A673 (cell line): ENCODE measurements at regions not wholly inside any gene's neighbourhood (a gene's known extent, or its start where the extent isn't known, plus 50 kb on each side); places are given as distances from the start of the nearest gene placed in this dataset.

Experiments
- BruUV-seq: library from RNA; stranded (reverse); fragments of 400-500 nt; replicated peaks from 2 replicates; lab custom pipeline; 2021; lab: Mats Ljungman, UMichigan
- CTCF ChIA-PET: fragments of 300-600 bp; sonication (Branson Sonifier 250); formaldehyde crosslinking; loops from one replicate; lab custom pipeline; 2022; ENCODE audit warnings: antibody characterized with exemption; lab: Charles Lee
- POLR2A ChIA-PET: fragments of 300-600 bp; sonication (Branson Sonifier 250); formaldehyde crosslinking; loops from one replicate; lab custom pipeline; 2022; ENCODE audit warnings: antibody characterized with exemption; ENCODE audit not compliant: low non-redundant PET; lab: Charles Lee
- DNase-seq: peaks from one replicate; pipeline ENCODE4 v3.0.0-alpha.2; 2015; ENCODE audit warnings: low spot score
- H3K27ac ChIP-seq: fragments of 200-600 bp; sonication (generic); 2 replicates; pipeline ENCODE4 v1.5.1; 2016; ENCODE audit warnings: mixed run types, low read depth, mild to moderate bottlenecking, mixed read lengths, antibody characterized with exemption, low read length; ENCODE audit not compliant: poor library complexity, severe bottlenecking
- H3K27me3 ChIP-seq: fragments of 200-600 bp; sonication (generic); replicated peaks from 2 replicates; pipeline ENCODE4 v1.6.1; 2017; ENCODE audit warnings: mixed run types, low read depth, mild to moderate bottlenecking, mixed read lengths, antibody characterized with exemption, low read length; ENCODE audit not compliant: insufficient read depth, poor library complexity
- H3K36me3 ChIP-seq: fragments of 200-600 bp; sonication (generic); 2 replicates; pipeline ENCODE4 v1.6.1; 2016; ENCODE audit warnings: mixed run types, mild to moderate bottlenecking, mixed read lengths, antibody characterized with exemption, low read length; ENCODE audit not compliant: insufficient read depth, poor library complexity, severe bottlenecking
- H3K4me1 ChIP-seq: fragments of 200-600 bp; sonication (generic); 2 replicates; pipeline ENCODE4 v1.6.1; 2017; ENCODE audit warnings: mixed run types, mild to moderate bottlenecking, mixed read lengths, antibody characterized with exemption, low read length; ENCODE audit not compliant: insufficient read depth, poor library complexity, severe bottlenecking
- H3K4me3 ChIP-seq: fragments of 200-600 bp; sonication (generic); 2 replicates; pipeline ENCODE4 v1.5.1; 2016; ENCODE audit warnings: low read depth, mixed run types, mild to moderate bottlenecking, mixed read lengths, low read length; ENCODE audit not compliant: poor library complexity, severe bottlenecking
- H3K9me3 ChIP-seq: fragments of 200-600 bp; sonication (generic); 2 replicates; pipeline ENCODE4 v1.6.1; 2016; ENCODE audit warnings: mixed run types, low read depth, mild to moderate bottlenecking, mixed read lengths, antibody characterized with exemption, low read length; ENCODE audit not compliant: poor library complexity, severe bottlenecking
- EZH2 ChIP-seq: fragments of 200-600 bp; sonication (generic); IDR thresholded peaks from 2 replicates; pipeline ENCODE4 v1.6.1; 2017; ENCODE audit warnings: borderline replicate concordance, low read depth, mild to moderate bottlenecking, mixed read lengths, antibody characterized with exemption, low read length; ENCODE audit not compliant: poor library complexity, severe bottlenecking
- intact Hi-C: fragments of 100-400 bp; cut with micrococcal nuclease; formaldehyde crosslinking; loops from one replicate; pipeline ENCODE4 v1.10.0; 2022; ENCODE audit not compliant: unreplicated experiment
- TF ChIP-seq, protein P1 (sequence below): fragments of 300-800, 200-600 bp; sonication (generic); conservative IDR thresholded peaks from 2 replicates; pipeline ENCODE4 v1.5.1; 2017; ENCODE audit warnings: low read depth, mild to moderate bottlenecking, antibody characterized with exemption, low read length, moderate library complexity, mixed read lengths

DNA sequence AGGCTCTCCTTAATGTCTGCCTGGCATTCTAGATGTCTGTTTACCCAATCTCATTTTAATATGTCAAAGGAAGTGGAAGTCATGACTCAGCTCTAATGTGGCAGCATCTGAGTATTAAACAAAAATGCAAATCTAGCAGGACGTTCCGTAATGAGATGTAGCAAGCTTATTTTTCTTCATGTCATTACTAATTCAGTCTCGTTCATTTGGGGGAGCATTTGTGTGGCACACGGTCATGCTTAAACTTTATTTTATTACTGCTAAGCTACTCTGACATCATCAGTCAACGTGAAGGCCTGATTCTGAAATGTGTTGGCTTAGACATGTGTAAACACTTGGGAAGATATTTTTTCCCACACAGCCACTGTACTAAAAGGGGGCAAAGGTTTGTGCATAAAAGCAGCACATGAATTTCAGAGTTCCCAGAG lies 326.7 kb upstream of the TMPO start:
- intact Hi-C loops = no loop called here
- H3K27ac ChIP-seq = peak overlapping the region; percentile 4

DNA sequence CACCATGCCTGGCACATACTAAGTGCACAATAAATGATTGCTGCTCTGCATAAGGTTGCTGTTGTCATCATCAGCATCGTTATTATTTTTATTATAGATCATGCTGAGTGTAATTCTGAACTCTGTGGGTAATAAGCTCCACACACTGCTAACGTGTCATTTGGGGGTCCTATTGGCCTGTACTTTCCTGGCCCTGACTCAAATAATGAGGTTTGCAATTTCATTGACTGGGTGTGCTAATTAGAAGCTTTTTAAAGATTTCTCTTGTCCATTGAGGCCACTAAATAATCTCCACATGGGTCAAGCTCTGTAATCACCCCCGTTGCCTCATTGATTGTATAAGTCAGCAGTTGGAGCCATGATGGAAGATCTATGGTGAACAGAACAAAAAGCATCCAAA lies 320.8 kb upstream of the TMPO start:
- intact Hi-C loops = no loop called here
- H3K4me1 ChIP-seq = no peaks in the 10 kb centered on the region
- POLR2A ChIA-PET = no interaction called here
- H3K27me3 ChIP-seq = no peaks in the 10 kb centered on the region
- no peak overlapping the region for H3K27ac ChIP-seq
- H3K4me3 ChIP-seq = no peak overlapping the region
- no peak for DNase-seq
- no peak for TF ChIP-seq EZH2
- TF ChIP-seq, protein P1, sequence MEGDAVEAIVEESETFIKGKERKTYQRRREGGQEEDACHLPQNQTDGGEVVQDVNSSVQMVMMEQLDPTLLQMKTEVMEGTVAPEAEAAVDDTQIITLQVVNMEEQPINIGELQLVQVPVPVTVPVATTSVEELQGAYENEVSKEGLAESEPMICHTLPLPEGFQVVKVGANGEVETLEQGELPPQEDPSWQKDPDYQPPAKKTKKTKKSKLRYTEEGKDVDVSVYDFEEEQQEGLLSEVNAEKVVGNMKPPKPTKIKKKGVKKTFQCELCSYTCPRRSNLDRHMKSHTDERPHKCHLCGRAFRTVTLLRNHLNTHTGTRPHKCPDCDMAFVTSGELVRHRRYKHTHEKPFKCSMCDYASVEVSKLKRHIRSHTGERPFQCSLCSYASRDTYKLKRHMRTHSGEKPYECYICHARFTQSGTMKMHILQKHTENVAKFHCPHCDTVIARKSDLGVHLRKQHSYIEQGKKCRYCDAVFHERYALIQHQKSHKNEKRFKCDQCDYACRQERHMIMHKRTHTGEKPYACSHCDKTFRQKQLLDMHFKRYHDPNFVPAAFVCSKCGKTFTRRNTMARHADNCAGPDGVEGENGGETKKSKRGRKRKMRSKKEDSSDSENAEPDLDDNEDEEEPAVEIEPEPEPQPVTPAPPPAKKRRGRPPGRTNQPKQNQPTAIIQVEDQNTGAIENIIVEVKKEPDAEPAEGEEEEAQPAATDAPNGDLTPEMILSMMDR = no peak
- H3K9me3 ChIP-seq = no peaks in the 10 kb centered on the region
- no TSS peak for BruUV-seq
- CTCF ChIA-PET = no interaction called here
- H3K36me3 ChIP-seq = no peaks in the 10 kb centered on the region

More for the DNA sequence above, 326.7 kb upstream of the TMPO start:
- ChIA-PET CTCF (no interaction called here), POLR2A (no interaction called here)
- peak; percentile 80 for DNase-seq
- TF ChIP-seq EZH2 = no peak
- TF ChIP-seq, protein P1 = no peak
- Histone ChIP-seq H3K4me3 (no peak overlapping the region), H3K9me3 (no peaks in the 10 kb centered on the region), H3K27me3 (no peaks in the 10 kb centered on the region), H3K4me1 (peaks cover 12% of the 10 kb centered on the region), H3K36me3 (no peaks in the 10 kb centered on the region)
- no TSS peak for BruUV-seq

DNA sequence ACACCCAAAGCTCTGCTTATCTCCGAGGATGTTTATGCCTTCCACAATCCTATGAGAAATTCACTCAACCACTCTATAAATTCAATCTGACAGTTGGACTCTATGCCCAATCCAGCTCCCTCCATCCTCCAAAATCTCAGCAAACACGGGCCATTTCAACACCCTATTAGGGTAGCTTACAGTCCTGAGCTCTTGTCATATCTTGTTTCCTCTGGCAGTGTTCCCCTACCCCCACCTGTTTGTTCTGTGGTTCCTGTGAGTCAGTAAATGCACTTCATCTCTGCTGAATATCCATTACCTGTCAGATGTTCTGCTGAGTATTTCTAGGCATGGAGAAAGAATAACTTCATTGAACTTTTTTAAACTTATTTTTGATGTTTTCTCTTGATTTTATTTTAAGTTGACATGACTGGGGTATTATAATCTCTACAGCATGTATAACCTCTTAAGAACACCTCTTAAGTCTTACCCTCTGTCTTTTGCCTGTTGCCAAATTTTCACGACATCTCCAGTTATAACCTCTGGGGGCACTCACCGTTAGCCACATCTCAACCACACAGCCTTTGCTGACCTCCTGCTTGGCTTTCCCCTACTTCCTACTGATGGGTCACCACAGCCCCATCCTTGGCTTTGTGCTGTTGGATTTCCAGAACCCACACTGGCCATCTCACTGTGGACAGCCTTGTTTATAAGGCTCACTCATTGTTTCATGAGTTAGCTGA lies 317.0 kb upstream of the TMPO start:
- CTCF ChIA-PET = no interaction called here
- no peak for TF ChIP-seq EZH2
- TF ChIP-seq, protein P1 = no peak
- H3K4me1 ChIP-seq = no peaks in the 10 kb centered on the region
- H3K27ac ChIP-seq = no peak overlapping the region
- intact Hi-C loops = no loop called here
- H3K4me3 ChIP-seq = no peak overlapping the region
- H3K9me3 ChIP-seq = no peaks in the 10 kb centered on the region
- no peaks in the 10 kb centered on the region for H3K27me3 ChIP-seq
- no peak for DNase-seq
- BruUV-seq = no TSS peak
- H3K36me3 ChIP-seq = no peaks in the 10 kb centered on the region
- POLR2A ChIA-PET = no interaction called here
